MM.1S (cell line): ENCODE measurements at regions not wholly inside any gene's neighbourhood (a gene's known extent, or its start where the extent isn't known, plus 50 kb on each side); places are given as distances from the start of the nearest gene placed in this dataset.

Source experiments
- EZH2 ChIP-seq: fragments of 300-600 bp; sonication (generic); optimal IDR thresholded peaks from 2 replicates; pipeline ENCODE3; 2017; ENCODE audit warnings: low read depth, mild to moderate bottlenecking, antibody characterized with exemption, low read length, mixed read lengths
- TF ChIP-seq, protein P1 (sequence below): fragments of 300-600 bp; sonication (generic); IDR thresholded peaks from 2 replicates; pipeline ENCODE4 v1.5.1; 2016; ENCODE audit warnings: antibody characterized with exemption, low read length, mixed read lengths

DNA sequence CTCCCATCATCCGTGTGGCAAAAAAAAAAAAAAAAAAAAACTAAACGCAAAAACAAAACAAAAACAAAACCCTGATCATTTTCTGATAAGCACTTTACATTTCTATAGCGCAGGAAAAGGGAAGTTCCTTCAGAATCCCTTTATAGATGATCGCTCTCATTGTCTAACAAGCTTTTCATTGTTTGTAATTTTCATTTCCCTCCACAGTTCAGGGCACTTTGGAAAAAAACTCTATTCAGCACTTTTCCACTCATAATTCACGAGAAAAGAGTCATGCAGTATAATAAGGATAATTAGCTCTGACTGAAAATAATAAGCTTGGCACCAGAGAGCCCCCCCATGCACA is 89.4 kb upstream of the ATXN1 start:
- TF ChIP-seq, protein P1, sequence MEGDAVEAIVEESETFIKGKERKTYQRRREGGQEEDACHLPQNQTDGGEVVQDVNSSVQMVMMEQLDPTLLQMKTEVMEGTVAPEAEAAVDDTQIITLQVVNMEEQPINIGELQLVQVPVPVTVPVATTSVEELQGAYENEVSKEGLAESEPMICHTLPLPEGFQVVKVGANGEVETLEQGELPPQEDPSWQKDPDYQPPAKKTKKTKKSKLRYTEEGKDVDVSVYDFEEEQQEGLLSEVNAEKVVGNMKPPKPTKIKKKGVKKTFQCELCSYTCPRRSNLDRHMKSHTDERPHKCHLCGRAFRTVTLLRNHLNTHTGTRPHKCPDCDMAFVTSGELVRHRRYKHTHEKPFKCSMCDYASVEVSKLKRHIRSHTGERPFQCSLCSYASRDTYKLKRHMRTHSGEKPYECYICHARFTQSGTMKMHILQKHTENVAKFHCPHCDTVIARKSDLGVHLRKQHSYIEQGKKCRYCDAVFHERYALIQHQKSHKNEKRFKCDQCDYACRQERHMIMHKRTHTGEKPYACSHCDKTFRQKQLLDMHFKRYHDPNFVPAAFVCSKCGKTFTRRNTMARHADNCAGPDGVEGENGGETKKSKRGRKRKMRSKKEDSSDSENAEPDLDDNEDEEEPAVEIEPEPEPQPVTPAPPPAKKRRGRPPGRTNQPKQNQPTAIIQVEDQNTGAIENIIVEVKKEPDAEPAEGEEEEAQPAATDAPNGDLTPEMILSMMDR: no peak
- TF ChIP-seq EZH2: no peak
